ENCODE measurements at regions not wholly inside any gene's neighbourhood (a gene's known extent, or its start where the extent isn't known, plus 50 kb on each side); places are given as distances from the start of the nearest gene placed in this dataset.

DNA sequence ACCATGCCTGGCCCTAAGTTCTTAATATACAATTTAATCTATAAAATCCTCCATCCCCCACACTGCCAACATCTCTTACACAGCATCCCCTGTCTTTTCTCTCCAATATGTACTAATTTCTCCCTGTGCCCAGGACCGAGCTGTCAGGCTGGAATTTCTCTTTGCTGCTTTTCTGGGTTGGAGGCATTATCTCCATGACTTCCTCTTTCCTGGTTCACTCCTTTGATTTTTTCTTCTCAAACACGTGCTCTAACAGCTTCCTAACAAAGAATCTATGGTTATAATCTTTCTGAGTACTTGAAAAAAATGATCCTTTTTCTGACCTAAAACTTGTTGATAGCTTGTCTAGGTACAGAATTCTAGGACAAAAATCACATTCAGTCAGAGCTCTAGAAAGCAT is 112.8 kb downstream of the C1D start:
- TF ChIP-seq RELA (CRISPR knock-in tag; IDR thresholded peaks at IDR 0.05; ENCODE audit: borderline replicate concordance) (no peak), FOXP1 (CRISPR knock-in tag; IDR thresholded peaks at IDR 0.05; ENCODE audit: borderline replicate concordance) (no peak), ZSCAN18 (CRISPR knock-in tag; IDR thresholded peaks at IDR 0.05) (no peak), ARID4B (CRISPR knock-in tag; IDR thresholded peaks at IDR 0.05; ENCODE audit: borderline replicate concordance) (no peak)
- TF ChIP-seq, protein P1, sequence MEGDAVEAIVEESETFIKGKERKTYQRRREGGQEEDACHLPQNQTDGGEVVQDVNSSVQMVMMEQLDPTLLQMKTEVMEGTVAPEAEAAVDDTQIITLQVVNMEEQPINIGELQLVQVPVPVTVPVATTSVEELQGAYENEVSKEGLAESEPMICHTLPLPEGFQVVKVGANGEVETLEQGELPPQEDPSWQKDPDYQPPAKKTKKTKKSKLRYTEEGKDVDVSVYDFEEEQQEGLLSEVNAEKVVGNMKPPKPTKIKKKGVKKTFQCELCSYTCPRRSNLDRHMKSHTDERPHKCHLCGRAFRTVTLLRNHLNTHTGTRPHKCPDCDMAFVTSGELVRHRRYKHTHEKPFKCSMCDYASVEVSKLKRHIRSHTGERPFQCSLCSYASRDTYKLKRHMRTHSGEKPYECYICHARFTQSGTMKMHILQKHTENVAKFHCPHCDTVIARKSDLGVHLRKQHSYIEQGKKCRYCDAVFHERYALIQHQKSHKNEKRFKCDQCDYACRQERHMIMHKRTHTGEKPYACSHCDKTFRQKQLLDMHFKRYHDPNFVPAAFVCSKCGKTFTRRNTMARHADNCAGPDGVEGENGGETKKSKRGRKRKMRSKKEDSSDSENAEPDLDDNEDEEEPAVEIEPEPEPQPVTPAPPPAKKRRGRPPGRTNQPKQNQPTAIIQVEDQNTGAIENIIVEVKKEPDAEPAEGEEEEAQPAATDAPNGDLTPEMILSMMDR (IDR thresholded peaks at IDR 0.05): no peak
- DNase-seq (ENCODE audit: low spot score) (no peak), ATAC-seq (no peak)
- Mint-ChIP-seq H3K27ac (no peak overlapping the region), H3K9me3 (no peaks in the 10 kb centered on the region), H3K27me3 (ENCODE audit: low read depth) (peaks cover 6% of the 10 kb centered on the region; the same call in 1 of the 2 replicates), H3K36me3 (no peaks in the 10 kb centered on the region), H3K4me3 (no peak overlapping the region), H3K4me1 (peaks cover 4% of the 10 kb centered on the region)
- ChIA-PET CTCF (no interaction called here), POLR2A (no interaction called here)

DNA sequence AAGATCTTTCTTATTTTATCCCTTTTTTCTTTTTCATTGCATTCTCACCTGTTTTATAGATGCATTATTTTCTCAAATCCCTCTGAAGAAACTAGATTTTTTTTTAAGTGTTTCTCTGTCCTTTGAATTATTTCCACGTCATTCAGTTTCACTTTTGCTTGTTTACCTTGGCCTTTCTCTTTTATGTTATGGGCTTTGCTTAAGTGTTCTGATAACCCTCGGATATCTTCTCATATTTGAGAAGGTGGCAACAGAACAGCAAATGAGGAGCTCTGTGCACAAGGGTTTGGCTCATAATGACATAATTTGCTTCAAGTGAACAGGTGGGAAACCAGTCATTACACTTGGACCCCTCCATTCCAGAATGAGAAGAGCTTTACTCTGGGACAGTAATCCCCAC is 111.9 kb downstream of the C1D start:
- ChIA-PET POLR2A (no interaction called here), CTCF (no interaction called here)
- Mint-ChIP-seq H3K4me3 (no peak overlapping the region), H3K36me3 (no peaks in the 10 kb centered on the region), H3K9me3 (no peaks in the 10 kb centered on the region), H3K4me1 (peaks cover 4% of the 10 kb centered on the region), H3K27me3 (ENCODE audit: low read depth) (peaks cover 6% of the 10 kb centered on the region; the same call in 1 of the 2 replicates), H3K27ac (no peak overlapping the region)
- TF ChIP-seq ZNF416 (CRISPR knock-in tag; IDR thresholded peaks at IDR 0.05): no peak
- TF ChIP-seq E2F5 (CRISPR knock-in tag; IDR thresholded peaks at IDR 0.05): no peak
- TF ChIP-seq ZNF317 (CRISPR knock-in tag; IDR thresholded peaks at IDR 0.05; ENCODE audit: borderline replicate concordance, low read depth): no peak
- TF ChIP-seq TEAD4 (CRISPR knock-in tag; IDR thresholded peaks at IDR 0.05): no peak
- TF ChIP-seq SOX15 (CRISPR knock-in tag; IDR thresholded peaks at IDR 0.05): no peak
- no peak for TF ChIP-seq JAZF1 (CRISPR knock-in tag; IDR thresholded peaks at IDR 0.05)
- TF ChIP-seq GRHL2 (CRISPR knock-in tag; IDR thresholded peaks at IDR 0.05; ENCODE audit: insufficient replicate concordance, severe bottlenecking): no peak
- no peak for TF ChIP-seq NFATC4 (CRISPR knock-in tag; IDR thresholded peaks at IDR 0.05)
- no peak for TF ChIP-seq SMAD4 (CRISPR knock-in tag; IDR thresholded peaks at IDR 0.05)
- TF ChIP-seq, protein P2, sequence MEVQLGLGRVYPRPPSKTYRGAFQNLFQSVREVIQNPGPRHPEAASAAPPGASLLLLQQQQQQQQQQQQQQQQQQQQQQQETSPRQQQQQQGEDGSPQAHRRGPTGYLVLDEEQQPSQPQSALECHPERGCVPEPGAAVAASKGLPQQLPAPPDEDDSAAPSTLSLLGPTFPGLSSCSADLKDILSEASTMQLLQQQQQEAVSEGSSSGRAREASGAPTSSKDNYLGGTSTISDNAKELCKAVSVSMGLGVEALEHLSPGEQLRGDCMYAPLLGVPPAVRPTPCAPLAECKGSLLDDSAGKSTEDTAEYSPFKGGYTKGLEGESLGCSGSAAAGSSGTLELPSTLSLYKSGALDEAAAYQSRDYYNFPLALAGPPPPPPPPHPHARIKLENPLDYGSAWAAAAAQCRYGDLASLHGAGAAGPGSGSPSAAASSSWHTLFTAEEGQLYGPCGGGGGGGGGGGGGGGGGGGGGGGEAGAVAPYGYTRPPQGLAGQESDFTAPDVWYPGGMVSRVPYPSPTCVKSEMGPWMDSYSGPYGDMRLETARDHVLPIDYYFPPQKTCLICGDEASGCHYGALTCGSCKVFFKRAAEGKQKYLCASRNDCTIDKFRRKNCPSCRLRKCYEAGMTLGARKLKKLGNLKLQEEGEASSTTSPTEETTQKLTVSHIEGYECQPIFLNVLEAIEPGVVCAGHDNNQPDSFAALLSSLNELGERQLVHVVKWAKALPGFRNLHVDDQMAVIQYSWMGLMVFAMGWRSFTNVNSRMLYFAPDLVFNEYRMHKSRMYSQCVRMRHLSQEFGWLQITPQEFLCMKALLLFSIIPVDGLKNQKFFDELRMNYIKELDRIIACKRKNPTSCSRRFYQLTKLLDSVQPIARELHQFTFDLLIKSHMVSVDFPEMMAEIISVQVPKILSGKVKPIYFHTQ (CRISPR knock-in tag; IDR thresholded peaks at IDR 0.05): no peak
- no peak for TF ChIP-seq OVOL2 (CRISPR knock-in tag; IDR thresholded peaks at IDR 0.05; ENCODE audit: borderline replicate concordance)
- TF ChIP-seq ESRRA (CRISPR knock-in tag; IDR thresholded peaks at IDR 0.05; ENCODE audit: borderline replicate concordance): no peak
- TF ChIP-seq MAX (CRISPR knock-in tag; IDR thresholded peaks at IDR 0.05): no peak
- TF ChIP-seq, protein P3, sequence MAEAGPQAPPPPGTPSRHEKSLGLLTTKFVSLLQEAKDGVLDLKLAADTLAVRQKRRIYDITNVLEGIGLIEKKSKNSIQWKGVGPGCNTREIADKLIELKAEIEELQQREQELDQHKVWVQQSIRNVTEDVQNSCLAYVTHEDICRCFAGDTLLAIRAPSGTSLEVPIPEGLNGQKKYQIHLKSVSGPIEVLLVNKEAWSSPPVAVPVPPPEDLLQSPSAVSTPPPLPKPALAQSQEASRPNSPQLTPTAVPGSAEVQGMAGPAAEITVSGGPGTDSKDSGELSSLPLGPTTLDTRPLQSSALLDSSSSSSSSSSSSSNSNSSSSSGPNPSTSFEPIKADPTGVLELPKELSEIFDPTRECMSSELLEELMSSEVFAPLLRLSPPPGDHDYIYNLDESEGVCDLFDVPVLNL (CRISPR knock-in tag; IDR thresholded peaks at IDR 0.05; ENCODE audit: borderline replicate concordance, low read depth): no peak
- TF ChIP-seq NR1H2 (CRISPR knock-in tag; IDR thresholded peaks at IDR 0.05): no peak
- TF ChIP-seq EMX1 (CRISPR knock-in tag; IDR thresholded peaks at IDR 0.05): no peak
- DNase-seq (ENCODE audit: low spot score) (no peak), ATAC-seq (no peak)
